Caco-2 (cell line): ENCODE measurements at regions not wholly inside any gene's neighbourhood (a gene's known extent, or its start where the extent isn't known, plus 50 kb on each side); places are given as distances from the start of the nearest gene placed in this dataset.

Experiments
- BruUV-seq: library from RNA; stranded (reverse); fragments of 400-500 nt; replicated peaks from 2 replicates; lab custom pipeline; 2021; lab: Mats Ljungman, UMichigan
- CTCF ChIA-PET: fragments of 300-600 bp; sonication (Branson Sonifier 250); formaldehyde crosslinking; loops from one replicate; lab custom pipeline; 2022; ENCODE audit warnings: antibody characterized with exemption; lab: Charles Lee
- POLR2A ChIA-PET: fragments of 300-600 bp; sonication (Branson Sonifier 250); formaldehyde crosslinking; loops from one replicate; lab custom pipeline; 2022; ENCODE audit warnings: antibody characterized with exemption; lab: Charles Lee
- DNase-seq, 2 experiments: peaks; one replicate each; pipeline versions ENCODE4 v3.0.0 to v3.0.0-alpha.2; 2020 to 2022
- H3K27me3 ChIP-seq: replicated peaks from 2 replicates; pipeline ENCODE4 v1.6.0; 2011; ENCODE audit warnings: low read length; ENCODE audit not compliant: control insufficient read depth, insufficient read depth
- H3K36me3 ChIP-seq: 2 replicates; pipeline ENCODE4 v1.5.1; 2011; ENCODE audit warnings: low read length; ENCODE audit not compliant: control insufficient read depth, insufficient read depth
- H3K4me1 ChIP-seq: fragments of 250-450 bp; sonication (Bioruptor Pico); 2 replicates; pipeline ENCODE4 v1.5.1; 2020; ENCODE audit warnings: mild to moderate bottlenecking
- H3K4me3 ChIP-seq: 2 replicates; pipeline ENCODE4 v1.5.1; 2011; ENCODE audit warnings: low read depth, mild to moderate bottlenecking, control low read depth, low read length
- H3K9me3 ChIP-seq: fragments of 250-450 bp; sonication (Bioruptor Pico); 2 replicates; pipeline ENCODE4 v1.5.1; 2020; ENCODE audit warnings: mild to moderate bottlenecking, moderate library complexity
- H3K27ac Mint-ChIP-seq: one replicate; pipeline ENCODE4 v1.8.0; 2022; ENCODE audit warnings: mixed read lengths; ENCODE audit not compliant: unreplicated experiment
- H3K27me3 Mint-ChIP-seq: one replicate; pipeline ENCODE4 v1.8.0; 2022; ENCODE audit warnings: mixed read lengths; ENCODE audit not compliant: insufficient read depth, unreplicated experiment
- H3K36me3 Mint-ChIP-seq: one replicate; pipeline ENCODE4 v1.8.0; 2022; ENCODE audit warnings: mild to moderate bottlenecking, mixed read lengths; ENCODE audit not compliant: insufficient read depth, unreplicated experiment
- H3K4me1 Mint-ChIP-seq: one replicate; pipeline ENCODE4 v1.8.0; 2022; ENCODE audit warnings: low read depth, mixed read lengths; ENCODE audit not compliant: unreplicated experiment
- H3K4me3 Mint-ChIP-seq: one replicate; pipeline ENCODE4 v1.8.0; 2022; ENCODE audit warnings: mild to moderate bottlenecking, moderate library complexity, mixed read lengths; ENCODE audit not compliant: unreplicated experiment
- H3K9me3 Mint-ChIP-seq: one replicate; pipeline ENCODE4 v1.8.0; 2022; ENCODE audit warnings: mixed read lengths; ENCODE audit not compliant: unreplicated experiment
- CTCF ChIP-seq, 2 experiments: fragments of 200-600 bp in 1 of 2; IDR thresholded peaks; 1 replicate in 1 of 2; 2 replicates in 1 of 2; pipeline versions ENCODE4 v1.5.1 to v1.8.0; 2011 to 2022; ENCODE audit warnings: antibody characterized with exemption in 1 of 2, control low read depth in 1 of 2, inconsistent platforms in 1 of 2, low read depth in 1 of 2, low read length in 1 of 2, mild to moderate bottlenecking in 1 of 2, moderate library complexity in 1 of 2; ENCODE audit not compliant: insufficient read depth in 1 of 2, severe bottlenecking in 1 of 2, unreplicated experiment in 1 of 2
- intact Hi-C: fragments of 100-400 bp; cut with micrococcal nuclease; formaldehyde crosslinking; loops from one replicate; pipeline ENCODE4 v1.10.0; 2022; ENCODE audit not compliant: unreplicated experiment

- no TSS peak for BruUV-seq
- H3K9me3 Mint-ChIP-seq, result peaks cover 14% of the 10 kb centered on the region
- no peaks in the 10 kb centered on the region for H3K27me3 Mint-ChIP-seq
- H3K4me3 ChIP-seq, result no peak overlapping the region
- no peaks in the 10 kb centered on the region for H3K9me3 ChIP-seq
- H3K4me1 ChIP-seq, result no peaks in the 10 kb centered on the region; the same call in 1 of the 2 replicates
- no peaks in the 10 kb centered on the region for H3K36me3 Mint-ChIP-seq
- no peak for TF ChIP-seq CTCF (IDR thresholded peaks at IDR 0.05; ENCODE audit: insufficient read depth in 1 of 2, low read depth in 1 of 2, low read length in 1 of 2, severe bottlenecking in 1 of 2, unreplicated experiment in 1 of 2)
- no peaks in the 10 kb centered on the region for H3K27me3 ChIP-seq
- intact Hi-C loops, result no loop called here
- ChIA-PET CTCF (no interaction called here), POLR2A (no interaction called here)
- no peaks in the 10 kb centered on the region for H3K36me3 ChIP-seq
- no peak overlapping the region for H3K4me3 Mint-ChIP-seq
- no peak overlapping the region for H3K27ac Mint-ChIP-seq
- no peaks in the 10 kb centered on the region for H3K4me1 Mint-ChIP-seq
- DNase-seq, result no peak
Measured at GRCh38 chr10:113967126-113967525, 76.5 kb upstream of the ADRB1 start.

- intact Hi-C loops, result no loop called here
- no peak overlapping the region for H3K27ac Mint-ChIP-seq
- TF ChIP-seq CTCF (IDR thresholded peaks at IDR 0.05; ENCODE audit: insufficient read depth in 1 of 2, low read depth in 1 of 2, low read length in 1 of 2, severe bottlenecking in 1 of 2, unreplicated experiment in 1 of 2), result no peak
- CTCF ChIA-PET, result no interaction called here
- POLR2A ChIA-PET, result no interaction called here
- Histone ChIP-seq H3K27me3 (no peaks in the 10 kb centered on the region), H3K9me3 (no peaks in the 10 kb centered on the region), H3K4me3 (no peak overlapping the region), H3K4me1 (no peaks in the 10 kb centered on the region), H3K36me3 (no peaks in the 10 kb centered on the region)
- H3K4me3 Mint-ChIP-seq, result no peak overlapping the region
- no peaks in the 10 kb centered on the region for H3K4me1 Mint-ChIP-seq
- no peaks in the 10 kb centered on the region for H3K27me3 Mint-ChIP-seq
- no TSS peak for BruUV-seq
- DNase-seq, result no peak
- peaks cover 24% of the 10 kb centered on the region for H3K9me3 Mint-ChIP-seq
- H3K36me3 Mint-ChIP-seq, result no peaks in the 10 kb centered on the region
Measured at GRCh38 chr10:113970641-113971040, 73.0 kb upstream of the ADRB1 start.

DNA sequence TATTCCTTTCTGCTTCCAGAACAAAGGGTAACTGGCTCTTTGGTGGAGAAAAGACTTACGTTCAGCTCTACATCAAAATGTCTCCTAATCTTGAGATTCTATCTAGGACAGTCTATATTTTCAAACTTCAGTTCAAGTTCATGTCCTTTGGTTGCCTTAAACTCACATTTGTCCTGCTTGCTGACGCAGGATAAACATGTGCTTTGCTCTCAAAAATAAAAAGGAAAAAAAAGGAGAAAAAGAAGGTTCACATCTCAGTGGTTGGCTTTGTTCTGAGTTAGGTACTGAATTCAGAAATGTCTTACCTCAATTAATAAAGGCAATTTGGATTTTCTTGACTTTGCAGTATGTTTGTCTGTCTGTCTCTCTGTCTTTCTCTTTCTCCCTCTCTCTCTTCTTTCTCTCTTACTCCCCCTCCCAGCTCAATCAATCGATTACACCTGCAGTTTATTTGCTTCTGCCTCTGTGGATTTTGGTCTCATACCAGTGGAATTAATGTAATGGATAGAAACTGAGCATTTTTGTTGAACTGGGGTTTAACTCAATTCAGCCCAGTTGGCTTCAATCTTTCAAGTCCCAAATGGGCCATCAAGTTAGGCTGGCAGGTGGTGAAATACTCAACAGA lies 72.2 kb upstream of the ADRB1 start:
- intact Hi-C loops, result no loop called here
- Mint-ChIP-seq H3K4me1 (no peaks in the 10 kb centered on the region), H3K9me3 (peaks cover 24% of the 10 kb centered on the region), H3K4me3 (no peak overlapping the region), H3K27me3 (no peaks in the 10 kb centered on the region), H3K36me3 (no peaks in the 10 kb centered on the region), H3K27ac (no peak overlapping the region)
- ChIA-PET CTCF (no interaction called here), POLR2A (no interaction called here)
- Histone ChIP-seq H3K27me3 (no peaks in the 10 kb centered on the region), H3K9me3 (no peaks in the 10 kb centered on the region), H3K4me3 (no peak overlapping the region), H3K36me3 (no peaks in the 10 kb centered on the region), H3K4me1 (no peaks in the 10 kb centered on the region)
- DNase-seq, result no peak
- no peak for TF ChIP-seq CTCF (IDR thresholded peaks at IDR 0.05; ENCODE audit: insufficient read depth in 1 of 2, low read depth in 1 of 2, low read length in 1 of 2, severe bottlenecking in 1 of 2, unreplicated experiment in 1 of 2)
- BruUV-seq, result no TSS peak
